GM03348 (cell line): ENCODE measurements at regions not wholly inside any gene's neighbourhood (a gene's known extent, or its start where the extent isn't known, plus 50 kb on each side); places are given as distances from the start of the nearest gene placed in this dataset.
"Not testable (repeated sequence)": the region's sequence is repeated elsewhere in the genome, so short reads cannot be mapped to it uniquely, and the experiment has no call there.

Experiments used
- DNase-seq: peaks from one replicate; pipeline ENCODE4 v3.0.0; 2012; ENCODE audit warnings: low spot score

DNA sequence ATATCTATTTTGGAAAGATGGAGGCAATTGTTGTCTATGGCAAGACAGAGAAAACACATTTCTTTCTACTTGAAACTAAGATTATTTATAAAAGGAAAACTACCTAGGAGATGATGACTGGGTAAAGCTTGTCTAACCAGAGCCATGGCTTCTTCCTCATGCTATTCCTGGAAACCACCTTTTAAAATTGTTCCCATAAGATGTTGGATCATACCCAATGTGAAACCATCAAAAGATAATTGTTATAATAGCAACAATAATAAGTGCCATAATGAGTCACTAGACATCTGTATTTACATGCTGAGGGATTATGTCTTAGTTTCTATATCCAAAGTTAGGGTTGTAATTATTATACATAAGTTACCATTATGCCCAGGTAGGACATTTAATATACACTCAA, 428.4 kb downstream of the KCNJ2 start:
- no peak for DNase-seq

- no peak for DNase-seq
These were observed 429.9 kb downstream of the KCNJ2 start for GRCh38 chr17:70599198-70599597.

GRCh38 chr17:70599945-70600344, 430.6 kb downstream of the KCNJ2 start:
- DNase-seq: not testable (repeated sequence)

DNA sequence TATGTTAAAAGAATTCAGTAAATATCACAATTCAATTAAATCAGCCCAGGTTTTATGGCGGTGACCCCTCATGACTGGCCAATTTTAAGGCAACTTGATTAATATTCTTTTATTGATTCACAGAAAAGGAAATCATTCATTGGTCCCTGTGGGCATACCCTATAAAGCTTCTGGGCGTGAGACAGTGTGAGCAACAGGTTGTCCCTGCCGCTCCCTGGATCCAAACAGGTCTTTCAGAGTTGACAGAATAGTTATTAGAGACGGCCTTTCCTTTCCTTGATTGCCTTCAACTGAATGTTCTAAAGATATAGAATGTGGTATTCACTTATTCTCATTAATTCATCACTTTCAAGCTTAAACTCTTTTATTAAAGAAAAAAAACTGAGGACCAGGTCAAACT, 433.9 kb downstream of the KCNJ2 start:
- no peak for DNase-seq

DNA sequence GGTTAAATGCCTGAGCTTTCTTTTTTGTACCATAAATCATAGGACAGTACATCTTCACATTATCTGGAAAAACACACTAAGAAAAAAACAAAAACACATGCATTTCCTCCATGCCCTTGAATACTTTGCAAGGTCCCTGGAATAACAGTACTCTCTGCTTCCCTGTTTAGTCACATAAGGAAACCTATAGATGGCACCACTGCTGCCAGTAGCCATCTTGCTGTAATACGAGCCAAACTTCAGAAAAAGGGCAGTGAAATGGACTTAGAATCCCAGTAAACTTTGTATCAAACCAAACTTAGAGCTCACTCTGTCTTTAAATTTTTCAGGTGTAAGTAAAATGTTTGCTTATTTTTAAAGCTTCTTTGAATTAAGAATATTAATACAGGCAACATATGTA, 435.5 kb downstream of the KCNJ2 start:
- no peak for DNase-seq

DNA sequence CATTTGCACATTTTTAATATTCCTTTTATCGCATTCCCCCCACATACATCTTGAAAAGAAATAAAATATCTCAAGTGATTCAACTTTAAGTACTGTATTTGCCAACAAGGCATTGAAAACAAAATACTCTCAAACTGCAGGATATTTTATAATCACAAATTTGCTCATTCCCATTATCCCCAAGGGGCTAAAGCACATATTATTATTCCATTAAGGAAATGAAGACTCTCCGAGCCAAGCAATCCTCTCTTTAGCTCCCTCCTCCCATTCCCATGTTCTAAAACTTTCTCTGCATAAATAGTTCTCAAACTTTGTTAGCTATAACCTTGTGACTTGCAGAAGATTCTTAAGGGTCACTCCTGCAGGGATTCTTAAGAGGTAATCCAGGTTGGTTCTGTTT, 436.8 kb downstream of the KCNJ2 start:
- DNase-seq: no peak

DNA sequence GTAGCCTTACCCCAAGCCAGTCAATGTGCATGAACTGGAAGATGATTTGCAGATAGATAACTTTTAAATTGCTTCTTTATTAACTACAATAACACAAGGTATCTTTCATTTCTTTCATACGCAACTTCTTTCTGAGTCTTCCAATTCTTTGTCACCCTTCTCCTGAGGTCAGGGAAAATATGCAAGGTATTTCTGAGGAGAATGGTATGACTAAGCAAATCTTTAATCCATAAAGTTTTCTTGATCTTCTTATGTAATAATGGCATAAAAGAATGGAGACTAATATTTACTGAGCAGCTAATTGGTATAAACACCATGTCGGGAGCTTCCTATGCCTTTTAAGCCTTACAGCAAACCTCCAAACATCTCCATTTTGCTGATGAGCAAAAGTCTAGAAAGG, 438.9 kb downstream of the KCNJ2 start:
- no peak for DNase-seq

GRCh38 chr17:70608957-70609356, 439.6 kb downstream of the KCNJ2 start:
- DNase-seq: no peak

DNA sequence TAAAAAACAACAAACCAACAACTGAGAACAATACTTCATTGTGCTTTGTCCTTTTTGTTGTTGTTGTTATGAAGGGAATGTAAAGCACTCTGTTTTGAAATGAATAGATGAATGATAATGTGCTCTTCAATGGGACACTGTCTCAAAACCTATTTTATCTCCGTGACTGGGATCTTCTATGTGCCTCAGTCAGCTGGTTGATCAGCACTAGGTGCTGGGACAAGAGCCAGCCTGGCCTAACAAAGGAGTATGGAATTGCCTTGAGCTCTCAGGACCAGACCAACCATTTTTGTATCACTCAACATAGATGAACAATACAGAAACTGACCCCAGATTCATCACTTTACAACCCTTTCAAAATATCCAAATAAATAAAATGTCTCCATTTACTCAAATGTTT, 440.2 kb downstream of the KCNJ2 start:
- DNase-seq: no peak

- no peak for DNase-seq
These were observed 440.8 kb downstream of the KCNJ2 start for GRCh38 chr17:70610161-70610560.

DNA sequence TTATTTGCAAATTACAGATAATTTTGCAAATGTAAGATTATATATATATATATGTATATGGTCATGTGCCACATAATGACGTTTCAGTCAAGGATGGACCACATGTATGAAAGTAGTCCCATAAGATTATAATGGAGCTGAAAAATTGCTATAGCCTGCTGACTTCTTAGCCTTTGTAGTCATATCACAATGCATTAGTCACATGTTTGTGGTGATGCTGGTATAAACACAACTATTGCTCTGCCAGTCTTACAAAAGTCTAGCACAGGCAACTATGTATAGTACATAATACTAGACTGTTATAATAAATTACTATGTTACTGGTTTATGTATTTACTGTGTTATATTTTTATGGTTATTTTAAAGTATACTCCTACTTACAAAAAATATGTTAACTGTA, 444.3 kb downstream of the KCNJ2 start:
- no peak for DNase-seq

DNA sequence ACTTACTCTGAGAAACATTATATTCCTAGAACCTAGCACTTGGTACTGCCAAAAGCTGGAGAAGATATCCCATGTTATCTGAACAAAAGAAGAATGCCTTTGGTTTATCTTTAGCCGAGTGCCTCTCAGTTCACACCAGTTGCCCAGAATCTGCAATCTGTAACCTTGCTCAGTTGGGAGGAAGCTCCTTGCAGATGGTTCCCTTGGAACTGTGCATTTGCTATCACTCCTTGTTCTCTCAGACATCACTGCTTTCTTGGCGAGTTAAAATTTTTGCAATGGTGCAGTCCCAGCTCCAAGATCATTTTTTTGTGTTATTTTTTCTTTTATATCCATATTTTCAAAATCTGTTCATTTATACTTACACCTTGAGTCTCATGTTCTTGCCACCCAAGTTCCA, 446.5 kb downstream of the KCNJ2 start:
- no peak for DNase-seq

DNA sequence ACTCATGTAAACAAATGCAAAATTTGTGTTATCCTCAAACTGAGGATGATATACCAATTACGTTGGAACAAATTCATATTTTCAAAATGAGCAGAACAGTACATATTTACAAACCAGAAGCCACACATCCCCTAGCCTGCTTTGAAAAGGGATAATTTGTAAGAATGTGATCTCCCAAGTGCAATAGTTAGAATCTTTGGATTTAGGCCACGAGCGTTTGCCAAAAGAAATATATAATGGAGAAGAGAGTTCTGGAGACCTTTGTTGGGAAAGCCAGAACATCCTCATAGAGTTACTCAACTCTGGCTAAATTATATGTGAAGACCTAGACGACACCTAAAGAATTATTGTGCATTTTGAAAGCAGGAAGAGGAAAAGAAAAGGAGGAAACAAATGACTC, 449.3 kb downstream of the KCNJ2 start:
- DNase-seq: no peak

DNA sequence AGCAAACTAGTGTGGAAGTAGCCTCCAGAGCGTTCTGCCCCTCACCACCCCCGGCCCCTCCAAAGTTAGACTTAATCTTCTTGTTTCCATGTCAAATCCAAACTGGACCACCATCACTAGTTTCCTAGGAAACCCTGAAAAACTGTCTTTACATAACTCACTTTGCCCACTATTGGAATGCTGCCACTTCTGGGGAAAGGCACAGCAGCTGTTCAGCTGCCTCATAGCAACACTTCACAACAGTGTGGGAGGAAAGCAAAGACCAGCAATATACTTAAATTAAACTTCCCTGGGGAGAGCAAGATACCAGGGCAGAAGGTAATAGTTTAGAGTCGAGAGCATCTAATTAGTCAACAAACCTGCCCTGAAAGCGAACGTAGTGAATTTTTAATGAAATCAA, 452.2 kb downstream of the KCNJ2 start:
- no peak for DNase-seq

GRCh38 chr17:70622368-70623260, 453.3 kb downstream of the KCNJ2 start:
- DNase-seq: peak; percentile 30

DNA sequence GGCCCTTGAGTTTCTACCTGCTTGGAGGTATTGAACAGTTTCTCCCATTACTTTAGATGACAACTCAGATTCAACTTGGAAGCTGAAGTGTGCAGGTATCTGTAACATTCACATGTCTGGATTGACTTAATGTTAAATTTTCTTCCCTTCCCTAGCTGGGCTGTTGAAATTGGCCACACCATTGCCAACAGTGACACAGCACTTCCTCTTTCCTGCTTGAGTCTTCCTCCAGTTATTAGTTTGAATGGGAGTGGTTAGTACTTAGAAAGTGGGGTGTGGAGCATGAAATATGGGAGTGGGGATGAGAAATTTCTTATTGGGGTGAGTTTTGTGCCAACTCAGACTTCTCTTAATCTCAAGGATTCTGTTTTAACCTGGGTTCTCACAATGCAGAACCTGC, 454.9 kb downstream of the KCNJ2 start:
- no peak for DNase-seq

DNA sequence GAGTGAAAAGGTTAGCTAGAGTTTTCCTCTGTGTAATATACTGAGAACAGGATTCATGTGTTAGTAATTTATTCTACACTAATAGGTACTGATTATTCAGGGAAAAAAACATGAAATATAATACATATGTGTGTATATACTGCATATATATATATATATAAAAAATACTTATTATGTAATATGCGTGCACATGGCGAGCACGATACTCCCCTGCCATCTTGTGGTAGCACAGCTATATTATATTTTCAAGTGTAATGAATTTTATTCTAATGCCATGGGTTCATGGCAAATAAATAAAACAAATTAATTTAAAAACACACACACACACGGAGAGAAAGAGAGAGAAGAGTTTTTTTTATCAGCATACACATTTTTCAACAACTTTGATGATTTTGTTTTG, 460.6 kb downstream of the KCNJ2 start:
- DNase-seq: no peak

- DNase-seq: peak; percentile 58
These were observed 467.3 kb downstream of the KCNJ2 start for GRCh38 chr17:70636517-70637133.

GRCh38 chr17:70642059-70642458, 472.7 kb downstream of the KCNJ2 start:
- DNase-seq: no peak

DNA sequence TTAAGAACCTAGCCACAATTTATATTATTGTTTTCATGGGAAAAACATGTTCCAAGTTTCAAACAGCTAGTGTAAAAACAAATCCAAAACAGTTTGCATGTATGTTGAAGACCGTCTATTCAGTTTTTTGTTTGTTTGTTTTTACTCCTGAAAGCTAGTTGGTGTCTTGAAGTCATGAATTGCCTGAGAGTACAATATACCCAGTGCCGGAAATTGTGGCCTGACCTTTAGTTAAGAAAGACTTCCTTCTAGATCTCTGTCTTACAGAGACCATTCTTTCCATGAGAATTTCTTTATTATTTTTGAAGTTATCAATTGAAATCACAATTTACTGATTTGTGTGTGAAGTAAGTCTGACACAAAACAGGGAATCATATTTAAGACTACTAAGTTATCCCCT, 474.8 kb downstream of the KCNJ2 start:
- DNase-seq: no peak

- no peak for DNase-seq
These were observed 477.3 kb downstream of the KCNJ2 start for GRCh38 chr17:70646673-70647072.

DNA sequence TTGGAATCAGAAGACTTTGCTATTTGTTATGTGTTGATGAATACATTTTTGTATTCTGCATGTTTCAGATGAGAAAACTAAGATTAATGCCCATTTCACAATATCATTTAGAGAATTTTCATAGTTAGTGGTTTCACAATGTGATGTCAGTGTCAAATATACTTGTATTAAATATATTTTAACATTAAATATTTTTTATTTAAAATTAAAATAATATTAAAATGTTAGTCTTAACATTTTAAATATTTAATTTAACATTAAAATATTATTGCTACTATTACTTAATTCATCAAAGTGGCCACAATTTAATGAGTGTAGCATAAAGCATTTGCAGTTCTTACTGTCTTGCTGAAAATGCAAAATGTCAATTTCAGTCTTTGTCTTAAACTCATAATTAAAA, 478.8 kb downstream of the KCNJ2 start:
- DNase-seq: no peak

- DNase-seq: no peak
These were observed 484.5 kb downstream of the KCNJ2 start for GRCh38 chr17:70653850-70654249.

DNA sequence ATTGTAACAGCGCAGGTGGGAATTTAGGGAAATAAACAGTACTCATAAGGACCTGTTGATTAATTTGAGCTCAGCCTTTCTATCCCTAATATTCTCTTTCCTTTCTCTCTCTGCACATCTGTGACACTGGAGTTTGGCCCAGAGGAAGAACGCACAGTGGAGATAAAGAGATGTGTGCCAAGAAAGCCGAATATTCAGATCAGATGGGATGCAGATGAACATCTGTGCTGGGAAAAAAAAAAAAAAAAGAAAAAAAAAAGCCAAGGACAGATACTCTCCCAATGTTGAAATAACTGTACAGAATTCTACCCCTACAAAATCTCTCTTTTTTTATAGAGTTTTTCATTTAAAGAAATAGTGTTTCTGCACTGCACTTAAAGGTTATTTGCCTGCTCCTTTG, 485.4 kb downstream of the KCNJ2 start:
- no peak for DNase-seq
